ENCODE measurements at regions not wholly inside any gene's neighbourhood (a gene's known extent, or its start where the extent isn't known, plus 50 kb on each side); places are given as distances from the start of the nearest gene placed in this dataset.

DNA sequence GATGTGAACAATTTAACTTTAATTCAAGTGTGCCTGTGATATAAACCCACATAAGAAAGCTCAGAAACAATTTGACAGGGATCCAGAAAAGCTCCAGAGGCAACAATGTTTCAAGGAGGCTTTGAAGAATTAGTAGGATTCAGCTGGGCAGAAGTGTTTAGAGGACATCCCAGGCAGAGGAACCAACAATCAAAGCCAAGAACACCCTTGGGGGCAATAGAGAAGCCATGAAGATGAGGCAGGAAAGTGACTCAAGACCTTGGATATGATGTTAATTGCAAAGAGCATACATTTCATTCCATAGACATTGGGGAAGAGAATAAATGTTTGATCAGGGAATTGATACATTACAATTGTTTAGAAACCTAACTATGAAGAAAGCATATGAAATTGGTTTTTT is 280.3 kb downstream of the LTN1 start:
- no peak for TF ChIP-seq EZH2 (IDR thresholded peaks at IDR 0.05; ENCODE audit: low read length)
- TF ChIP-seq, protein P1, sequence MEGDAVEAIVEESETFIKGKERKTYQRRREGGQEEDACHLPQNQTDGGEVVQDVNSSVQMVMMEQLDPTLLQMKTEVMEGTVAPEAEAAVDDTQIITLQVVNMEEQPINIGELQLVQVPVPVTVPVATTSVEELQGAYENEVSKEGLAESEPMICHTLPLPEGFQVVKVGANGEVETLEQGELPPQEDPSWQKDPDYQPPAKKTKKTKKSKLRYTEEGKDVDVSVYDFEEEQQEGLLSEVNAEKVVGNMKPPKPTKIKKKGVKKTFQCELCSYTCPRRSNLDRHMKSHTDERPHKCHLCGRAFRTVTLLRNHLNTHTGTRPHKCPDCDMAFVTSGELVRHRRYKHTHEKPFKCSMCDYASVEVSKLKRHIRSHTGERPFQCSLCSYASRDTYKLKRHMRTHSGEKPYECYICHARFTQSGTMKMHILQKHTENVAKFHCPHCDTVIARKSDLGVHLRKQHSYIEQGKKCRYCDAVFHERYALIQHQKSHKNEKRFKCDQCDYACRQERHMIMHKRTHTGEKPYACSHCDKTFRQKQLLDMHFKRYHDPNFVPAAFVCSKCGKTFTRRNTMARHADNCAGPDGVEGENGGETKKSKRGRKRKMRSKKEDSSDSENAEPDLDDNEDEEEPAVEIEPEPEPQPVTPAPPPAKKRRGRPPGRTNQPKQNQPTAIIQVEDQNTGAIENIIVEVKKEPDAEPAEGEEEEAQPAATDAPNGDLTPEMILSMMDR (optimal IDR thresholded peaks at IDR 0.05 in 1 of 3, IDR thresholded peaks at IDR 0.05 in 1 of 3, conservative IDR thresholded peaks at IDR 0.05 in 1 of 3; ENCODE audit: extremely low read depth in 1 of 3, insufficient read depth in 2 of 3, low read length in 3 of 3) = no peak
